HCT116 (cell line): ENCODE measurements at regions not wholly inside any gene's neighbourhood (a gene's known extent, or its start where the extent isn't known, plus 50 kb on each side); places are given as distances from the start of the nearest gene placed in this dataset.

Experiments used
- ATAC-seq: fragments of 200-7000 bp; cut with Tn5 transposase; 2 replicates; pipeline ENCODE4 v1.9.1; 2020; ENCODE audit warnings: mild to moderate bottlenecking, moderate library complexity
- BruUV-seq: library from RNA; stranded (reverse); fragments of 400-500 nt; replicated peaks from 2 replicates; lab custom pipeline; 2021; lab: Mats Ljungman, UMichigan
- CTCF ChIA-PET: fragments of 300-600 bp; sonication (Branson Sonifier 250); formaldehyde crosslinking; loops from one replicate; lab custom pipeline; 2021; ENCODE audit warnings: antibody characterized with exemption; lab: Charles Lee
- POLR2A ChIA-PET: fragments of 300-600, 350-600 bp; sonication (Branson Sonifier 250); formaldehyde crosslinking; loops from one replicate; lab custom pipeline; 2021; ENCODE audit warnings: antibody characterized with exemption; lab: Charles Lee
- RAD21 ChIA-PET, 2 experiments: fragments of 300-600 bp; sonication (Branson Sonifier 250); formaldehyde crosslinking; loops; one replicate each; lab custom pipeline; 2023; ENCODE audit warnings: low total read pairs in 2 of 2; ENCODE audit not compliant: uncharacterized antibody in 2 of 2, unreplicated experiment in 2 of 2, low non-redundant PET in 1 of 2; lab: Charles Lee
- DNase-seq: peaks from one replicate; pipeline ENCODE4 v3.0.0-alpha.2; 2010; ENCODE audit warnings: low read depth, low spot score
- H2AFZ ChIP-seq: fragments of 200-600 bp; shearing (Covaris generic), sonication (generic); 2 replicates; pipeline ENCODE4 v1.6.1; 2017; ENCODE audit warnings: low read depth, mixed run types, mixed read lengths, antibody characterized with exemption, low read length; ENCODE audit not compliant: poor library complexity, severe bottlenecking
- H3K27ac ChIP-seq: 2 replicates; pipeline ENCODE4 v1.5.1; 2012; ENCODE audit warnings: low read depth, low read length
- H3K27me3 ChIP-seq: fragments of 200-600 bp; sonication (generic); 2 replicates; pipeline ENCODE4 v1.6.1; 2016; ENCODE audit warnings: mixed run types, low read length, mixed read lengths; ENCODE audit not compliant: insufficient read depth
- H3K36me3 ChIP-seq, 2 experiments: fragments of 200-500 bp in 1 of 2; fragments of 200-600 bp in 1 of 2; sonication (Bioruptor generic) in 1 of 2; sonication (generic) in 1 of 2; 2 replicates each; pipeline versions ENCODE4 v1.5.1 to v1.6.1; 2014 to 2016; ENCODE audit warnings: low read length in 2 of 2, inconsistent platforms in 1 of 2, mixed read lengths in 1 of 2, mixed run types in 1 of 2; ENCODE audit not compliant: insufficient read depth in 2 of 2, control insufficient read depth in 1 of 2
- H3K4me1 ChIP-seq, 2 experiments: fragments of 200-600 bp in 1 of 2; sonication (generic) in 1 of 2; 2 replicates each; pipeline versions ENCODE4 v1.5.1 to v1.6.1; 2012 to 2017; ENCODE audit warnings: low read length in 2 of 2, inconsistent platforms in 1 of 2, mild to moderate bottlenecking in 1 of 2, mixed read lengths in 1 of 2, mixed run types in 1 of 2, moderate library complexity in 1 of 2; ENCODE audit not compliant: insufficient read depth in 2 of 2, control insufficient read depth in 1 of 2
- H3K4me2 ChIP-seq: fragments of 200-600 bp; sonication (generic); 2 replicates; pipeline ENCODE4 v1.6.1; 2017; ENCODE audit warnings: mixed run types, low read length, mixed read lengths
- H3K4me3 ChIP-seq, 2 experiments: fragments of 200-600 bp in 1 of 2; sonication (generic) in 1 of 2; replicated peaks in 1 of 2; 2 replicates each; pipeline ENCODE4 v1.5.1; 2011 to 2016; ENCODE audit warnings: low read length in 2 of 2, control low read depth in 1 of 2, low read depth in 1 of 2, mild to moderate bottlenecking in 1 of 2, mixed read lengths in 1 of 2, mixed run types in 1 of 2
- H3K79me2 ChIP-seq: fragments of 200-600 bp; sonication (generic); 2 replicates; pipeline ENCODE4 v1.6.1; 2017; ENCODE audit warnings: mild to moderate bottlenecking, mixed run types, low read length, moderate library complexity, mixed read lengths; ENCODE audit not compliant: insufficient read depth
- H3K9ac ChIP-seq: fragments of 200-600 bp; sonication (generic); 2 replicates; pipeline ENCODE4 v1.6.1; 2016; ENCODE audit warnings: low read length, mixed read lengths
- H3K9me2 ChIP-seq: fragments of 200-600 bp; sonication (generic), shearing (Covaris generic); 2 replicates; pipeline ENCODE4 v1.6.1; 2017; ENCODE audit warnings: mixed run types, mild to moderate bottlenecking, moderate library complexity; ENCODE audit not compliant: insufficient read depth
- H3K9me3 ChIP-seq, 2 experiments: fragments of 200-500 bp in 1 of 2; fragments of 200-600 bp in 1 of 2; sonication (Bioruptor generic) in 1 of 2; sonication (generic) in 1 of 2; 2 replicates each; pipeline ENCODE4 v1.6.1; 2014 to 2017; ENCODE audit warnings: low read length in 2 of 2, mixed read lengths in 2 of 2, inconsistent platforms in 1 of 2, low read depth in 1 of 2, mild to moderate bottlenecking in 1 of 2, mixed run types in 1 of 2, moderate library complexity in 1 of 2; ENCODE audit not compliant: control insufficient read depth in 1 of 2, insufficient read depth in 1 of 2
- H4K20me1 ChIP-seq: fragments of 200-600 bp; sonication (generic), shearing (Covaris generic); 2 replicates; pipeline ENCODE4 v1.6.1; 2017; ENCODE audit warnings: mixed run types, mild to moderate bottlenecking, moderate library complexity; ENCODE audit not compliant: insufficient read depth
- CBX3 ChIP-seq: IDR thresholded peaks from 2 replicates; pipeline ENCODE4 v1.6.1; 2012; ENCODE audit warnings: low read depth
- EGR1 ChIP-seq: IDR thresholded peaks from 2 replicates; pipeline ENCODE4 v1.6.1; 2012; ENCODE audit warnings: low read depth
- ELF1 ChIP-seq: IDR thresholded peaks from 2 replicates; pipeline ENCODE4 v1.6.1; 2012; ENCODE audit warnings: low read depth, borderline replicate concordance
- EZH2 ChIP-seq: fragments of 200-600 bp; sonication (generic); IDR thresholded peaks from 2 replicates; pipeline ENCODE4 v1.6.1; 2017; ENCODE audit warnings: antibody characterized with exemption, mixed run types
- EZH2phosphoT487 ChIP-seq: fragments of 200-600 bp; IDR thresholded peaks from 2 replicates; pipeline ENCODE4 v1.6.1; 2018; ENCODE audit warnings: antibody characterized with exemption, borderline replicate concordance
- FOSL1 ChIP-seq: IDR thresholded peaks from 2 replicates; pipeline ENCODE4 v1.6.1; 2012; ENCODE audit warnings: low read depth
- JUND ChIP-seq: IDR thresholded peaks from 2 replicates; pipeline ENCODE4 v1.6.1; 2012
- POLR2A ChIP-seq: IDR thresholded peaks from 2 replicates; pipeline ENCODE4 v1.7.0; 2011; ENCODE audit warnings: borderline replicate concordance; ENCODE audit not compliant: insufficient read depth, insufficient read length; ENCODE audit errors: extremely low read depth
- POLR2AphosphoS5 ChIP-seq: IDR thresholded peaks from 2 replicates; pipeline ENCODE4 v1.6.1; 2011; ENCODE audit warnings: mild to moderate bottlenecking, low read depth, low read length, moderate library complexity
- RAD21 ChIP-seq: IDR thresholded peaks from 2 replicates; pipeline ENCODE4 v1.6.1; 2012; ENCODE audit warnings: low read depth, mild to moderate bottlenecking
- SIN3A ChIP-seq: IDR thresholded peaks from 2 replicates; pipeline ENCODE4 v1.6.1; 2012; ENCODE audit warnings: low read depth
- SP1 ChIP-seq: IDR thresholded peaks from 2 replicates; pipeline ENCODE4 v1.6.1; 2012; ENCODE audit warnings: low read depth
- SRF ChIP-seq: IDR thresholded peaks from 2 replicates; pipeline ENCODE4 v1.6.1; 2012; ENCODE audit warnings: low read depth
- TCF7L2 ChIP-seq: IDR thresholded peaks from 2 replicates; pipeline ENCODE4 v1.7.0; 2011; ENCODE audit warnings: borderline replicate concordance, inconsistent platforms; ENCODE audit not compliant: insufficient read depth, insufficient read length; ENCODE audit errors: extremely low read depth
- YY1 ChIP-seq: IDR thresholded peaks from 2 replicates; pipeline ENCODE4 v1.6.1; 2011; ENCODE audit warnings: low read length, low read depth, moderate library complexity, mild to moderate bottlenecking; ENCODE audit not compliant: insufficient replicate concordance; ENCODE audit errors: extremely low read depth
- ZFX ChIP-seq: fragments of 450-650 bp; IDR thresholded peaks from 2 replicates; pipeline ENCODE4 v1.6.1; 2017
- intact Hi-C: fragments of 100-400 bp; cut with micrococcal nuclease; formaldehyde crosslinking; loops from 2 replicates; pipeline ENCODE4 v1.10.0; 2022
- TF ChIP-seq, protein P1 (sequence below): IDR thresholded peaks from 2 replicates; pipeline ENCODE4 v1.6.1; 2011; ENCODE audit warnings: mild to moderate bottlenecking, low read length, moderate library complexity; ENCODE audit not compliant: insufficient replicate concordance; ENCODE audit errors: extremely low read depth
- TF ChIP-seq, protein P2 (sequence below): IDR thresholded peaks from 2 replicates; pipeline ENCODE4 v1.6.1; 2012; ENCODE audit warnings: low read depth
- TF ChIP-seq, protein P3 (sequence below), 3 experiments: fragments of 200-600 bp in 1 of 3; sonication (generic) in 1 of 3; IDR thresholded peaks in 2 of 3; conservative IDR thresholded peaks in 1 of 3; 2 replicates each; pipeline ENCODE4 v1.5.1; 2012 to 2017; ENCODE audit warnings: low read depth in 2 of 3, low read length in 2 of 3, antibody characterized with exemption in 1 of 3, borderline replicate concordance in 1 of 3, control low read depth in 1 of 3, mild to moderate bottlenecking in 1 of 3, mixed read lengths in 1 of 3, mixed run types in 1 of 3, moderate library complexity in 1 of 3; ENCODE audit not compliant: insufficient read depth in 1 of 3
- TF ChIP-seq, protein P4 (sequence below): IDR thresholded peaks from 2 replicates; pipeline ENCODE4 v1.6.1; 2012

DNA sequence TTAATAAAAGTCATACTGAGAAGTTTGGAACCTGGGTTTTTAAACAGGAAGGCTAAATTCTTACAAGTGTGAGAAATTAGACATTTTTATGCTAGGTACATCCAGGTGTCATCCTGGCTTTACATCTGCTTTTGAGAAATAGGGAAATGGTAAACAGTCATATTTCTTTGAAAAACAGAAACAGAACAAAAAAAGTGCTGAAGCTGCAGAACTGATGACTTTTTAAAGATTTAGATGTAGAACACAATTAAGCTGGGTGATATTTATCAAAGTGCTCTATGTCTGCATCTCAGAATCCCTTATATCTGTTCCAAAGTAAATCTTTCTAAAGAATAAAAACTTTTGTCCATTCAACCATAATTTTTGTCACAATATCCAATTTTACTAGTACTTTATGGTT, 282.9 kb upstream of the ATXN7L3B start:
- no peak overlapping the region for H2AFZ ChIP-seq
- no peak for ATAC-seq
- RAD21 ChIA-PET: no interaction called here

More for the DNA sequence above, 282.9 kb upstream of the ATXN7L3B start:
- ChIA-PET CTCF (no interaction called here), POLR2A (no interaction called here)
- H3K79me2 ChIP-seq: no peaks in the 10 kb centered on the region
- H3K9me3 ChIP-seq: no peaks in the 10 kb centered on the region
- H3K4me3 ChIP-seq: no peak overlapping the region
- H3K9ac ChIP-seq: no peak overlapping the region
- H4K20me1 ChIP-seq: no peaks in the 10 kb centered on the region
- no peak overlapping the region for H3K27ac ChIP-seq
- no peak for DNase-seq
- TF ChIP-seq POLR2A: no peak
- TF ChIP-seq, protein P1, sequence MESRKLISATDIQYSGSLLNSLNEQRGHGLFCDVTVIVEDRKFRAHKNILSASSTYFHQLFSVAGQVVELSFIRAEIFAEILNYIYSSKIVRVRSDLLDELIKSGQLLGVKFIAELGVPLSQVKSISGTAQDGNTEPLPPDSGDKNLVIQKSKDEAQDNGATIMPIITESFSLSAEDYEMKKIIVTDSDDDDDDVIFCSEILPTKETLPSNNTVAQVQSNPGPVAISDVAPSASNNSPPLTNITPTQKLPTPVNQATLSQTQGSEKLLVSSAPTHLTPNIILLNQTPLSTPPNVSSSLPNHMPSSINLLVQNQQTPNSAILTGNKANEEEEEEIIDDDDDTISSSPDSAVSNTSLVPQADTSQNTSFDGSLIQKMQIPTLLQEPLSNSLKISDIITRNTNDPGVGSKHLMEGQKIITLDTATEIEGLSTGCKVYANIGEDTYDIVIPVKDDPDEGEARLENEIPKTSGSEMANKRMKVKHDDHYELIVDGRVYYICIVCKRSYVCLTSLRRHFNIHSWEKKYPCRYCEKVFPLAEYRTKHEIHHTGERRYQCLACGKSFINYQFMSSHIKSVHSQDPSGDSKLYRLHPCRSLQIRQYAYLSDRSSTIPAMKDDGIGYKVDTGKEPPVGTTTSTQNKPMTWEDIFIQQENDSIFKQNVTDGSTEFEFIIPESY: no peak
- TF ChIP-seq TCF7L2: no peak
- no peak for TF ChIP-seq SP1
- TF ChIP-seq EGR1: no peak
- no peak for TF ChIP-seq ZFX
- TF ChIP-seq JUND: no peak
- TF ChIP-seq RAD21: no peak
- TF ChIP-seq, protein P2, sequence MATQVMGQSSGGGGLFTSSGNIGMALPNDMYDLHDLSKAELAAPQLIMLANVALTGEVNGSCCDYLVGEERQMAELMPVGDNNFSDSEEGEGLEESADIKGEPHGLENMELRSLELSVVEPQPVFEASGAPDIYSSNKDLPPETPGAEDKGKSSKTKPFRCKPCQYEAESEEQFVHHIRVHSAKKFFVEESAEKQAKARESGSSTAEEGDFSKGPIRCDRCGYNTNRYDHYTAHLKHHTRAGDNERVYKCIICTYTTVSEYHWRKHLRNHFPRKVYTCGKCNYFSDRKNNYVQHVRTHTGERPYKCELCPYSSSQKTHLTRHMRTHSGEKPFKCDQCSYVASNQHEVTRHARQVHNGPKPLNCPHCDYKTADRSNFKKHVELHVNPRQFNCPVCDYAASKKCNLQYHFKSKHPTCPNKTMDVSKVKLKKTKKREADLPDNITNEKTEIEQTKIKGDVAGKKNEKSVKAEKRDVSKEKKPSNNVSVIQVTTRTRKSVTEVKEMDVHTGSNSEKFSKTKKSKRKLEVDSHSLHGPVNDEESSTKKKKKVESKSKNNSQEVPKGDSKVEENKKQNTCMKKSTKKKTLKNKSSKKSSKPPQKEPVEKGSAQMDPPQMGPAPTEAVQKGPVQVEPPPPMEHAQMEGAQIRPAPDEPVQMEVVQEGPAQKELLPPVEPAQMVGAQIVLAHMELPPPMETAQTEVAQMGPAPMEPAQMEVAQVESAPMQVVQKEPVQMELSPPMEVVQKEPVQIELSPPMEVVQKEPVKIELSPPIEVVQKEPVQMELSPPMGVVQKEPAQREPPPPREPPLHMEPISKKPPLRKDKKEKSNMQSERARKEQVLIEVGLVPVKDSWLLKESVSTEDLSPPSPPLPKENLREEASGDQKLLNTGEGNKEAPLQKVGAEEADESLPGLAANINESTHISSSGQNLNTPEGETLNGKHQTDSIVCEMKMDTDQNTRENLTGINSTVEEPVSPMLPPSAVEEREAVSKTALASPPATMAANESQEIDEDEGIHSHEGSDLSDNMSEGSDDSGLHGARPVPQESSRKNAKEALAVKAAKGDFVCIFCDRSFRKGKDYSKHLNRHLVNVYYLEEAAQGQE: no peak
- TF ChIP-seq SRF: no peak
- TF ChIP-seq POLR2AphosphoS5: no peak
- TF ChIP-seq EZH2phosphoT487: no peak
- TF ChIP-seq ELF1: no peak
- TF ChIP-seq, protein P3, sequence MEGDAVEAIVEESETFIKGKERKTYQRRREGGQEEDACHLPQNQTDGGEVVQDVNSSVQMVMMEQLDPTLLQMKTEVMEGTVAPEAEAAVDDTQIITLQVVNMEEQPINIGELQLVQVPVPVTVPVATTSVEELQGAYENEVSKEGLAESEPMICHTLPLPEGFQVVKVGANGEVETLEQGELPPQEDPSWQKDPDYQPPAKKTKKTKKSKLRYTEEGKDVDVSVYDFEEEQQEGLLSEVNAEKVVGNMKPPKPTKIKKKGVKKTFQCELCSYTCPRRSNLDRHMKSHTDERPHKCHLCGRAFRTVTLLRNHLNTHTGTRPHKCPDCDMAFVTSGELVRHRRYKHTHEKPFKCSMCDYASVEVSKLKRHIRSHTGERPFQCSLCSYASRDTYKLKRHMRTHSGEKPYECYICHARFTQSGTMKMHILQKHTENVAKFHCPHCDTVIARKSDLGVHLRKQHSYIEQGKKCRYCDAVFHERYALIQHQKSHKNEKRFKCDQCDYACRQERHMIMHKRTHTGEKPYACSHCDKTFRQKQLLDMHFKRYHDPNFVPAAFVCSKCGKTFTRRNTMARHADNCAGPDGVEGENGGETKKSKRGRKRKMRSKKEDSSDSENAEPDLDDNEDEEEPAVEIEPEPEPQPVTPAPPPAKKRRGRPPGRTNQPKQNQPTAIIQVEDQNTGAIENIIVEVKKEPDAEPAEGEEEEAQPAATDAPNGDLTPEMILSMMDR (IDR thresholded peaks at IDR 0.05 in 2 of 3, conservative IDR thresholded peaks at IDR 0.05 in 1 of 3; ENCODE audit: borderline replicate concordance in 1 of 3, insufficient read depth in 1 of 3, low read depth in 2 of 3, low read length in 2 of 3): no peak
- no peak for TF ChIP-seq YY1
- TF ChIP-seq CBX3: no peak
- TF ChIP-seq, protein P4, sequence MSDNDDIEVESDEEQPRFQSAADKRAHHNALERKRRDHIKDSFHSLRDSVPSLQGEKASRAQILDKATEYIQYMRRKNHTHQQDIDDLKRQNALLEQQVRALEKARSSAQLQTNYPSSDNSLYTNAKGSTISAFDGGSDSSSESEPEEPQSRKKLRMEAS: no peak
- TF ChIP-seq EZH2: no peak
- TF ChIP-seq SIN3A: no peak
- TF ChIP-seq FOSL1: no peak
- no peaks in the 10 kb centered on the region for H3K4me1 ChIP-seq
- no peaks in the 10 kb centered on the region for H3K9me2 ChIP-seq
- H3K4me2 ChIP-seq: no peak overlapping the region
- intact Hi-C loops: no loop called here
- no peaks in the 10 kb centered on the region for H3K36me3 ChIP-seq
- no TSS peak for BruUV-seq
- no peaks in the 10 kb centered on the region for H3K27me3 ChIP-seq
